ENCODE measurements at regions not wholly inside any gene's neighbourhood (a gene's known extent, or its start where the extent isn't known, plus 50 kb on each side); places are given as distances from the start of the nearest gene placed in this dataset.

DNA sequence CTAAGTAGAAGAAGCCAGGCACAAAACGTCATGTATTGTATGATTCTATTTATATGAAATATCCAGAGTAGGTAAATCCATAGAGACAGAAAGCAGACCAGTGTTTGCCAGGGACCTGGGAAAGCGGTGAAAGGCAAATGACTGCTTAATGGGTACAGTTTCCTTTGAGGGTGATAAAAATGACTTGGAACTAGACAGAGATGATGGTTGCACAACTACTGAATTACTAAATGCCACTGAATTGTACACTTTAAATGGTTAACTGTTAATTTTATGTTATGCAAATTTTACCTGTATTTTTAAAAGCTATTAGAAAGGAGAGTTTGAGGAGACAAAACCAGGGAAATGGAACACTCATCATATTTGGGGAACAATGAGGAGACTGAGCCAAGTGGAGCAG, 61.8 kb upstream of the USP47 start:
- TF ChIP-seq, protein P1, sequence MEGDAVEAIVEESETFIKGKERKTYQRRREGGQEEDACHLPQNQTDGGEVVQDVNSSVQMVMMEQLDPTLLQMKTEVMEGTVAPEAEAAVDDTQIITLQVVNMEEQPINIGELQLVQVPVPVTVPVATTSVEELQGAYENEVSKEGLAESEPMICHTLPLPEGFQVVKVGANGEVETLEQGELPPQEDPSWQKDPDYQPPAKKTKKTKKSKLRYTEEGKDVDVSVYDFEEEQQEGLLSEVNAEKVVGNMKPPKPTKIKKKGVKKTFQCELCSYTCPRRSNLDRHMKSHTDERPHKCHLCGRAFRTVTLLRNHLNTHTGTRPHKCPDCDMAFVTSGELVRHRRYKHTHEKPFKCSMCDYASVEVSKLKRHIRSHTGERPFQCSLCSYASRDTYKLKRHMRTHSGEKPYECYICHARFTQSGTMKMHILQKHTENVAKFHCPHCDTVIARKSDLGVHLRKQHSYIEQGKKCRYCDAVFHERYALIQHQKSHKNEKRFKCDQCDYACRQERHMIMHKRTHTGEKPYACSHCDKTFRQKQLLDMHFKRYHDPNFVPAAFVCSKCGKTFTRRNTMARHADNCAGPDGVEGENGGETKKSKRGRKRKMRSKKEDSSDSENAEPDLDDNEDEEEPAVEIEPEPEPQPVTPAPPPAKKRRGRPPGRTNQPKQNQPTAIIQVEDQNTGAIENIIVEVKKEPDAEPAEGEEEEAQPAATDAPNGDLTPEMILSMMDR (IDR thresholded peaks at IDR 0.05) = no peak
- TF ChIP-seq POLR2A (IDR thresholded peaks at IDR 0.05) = no peak
